Motor neuron (in vitro differentiated cells): ENCODE measurements at regions not wholly inside any gene's neighbourhood (a gene's known extent, or its start where the extent isn't known, plus 50 kb on each side); places are given as distances from the start of the nearest gene placed in this dataset.

Experiments used
- ATAC-seq, 8 experiments: fragments of 200-7000 bp; cut with Tn5 transposase; replicated peaks in 6 of 8; 2 replicates each; pipeline ENCODE4 v1.8.0; 2021; ENCODE audit warnings: mild to moderate bottlenecking in 8 of 8, moderate library complexity in 8 of 8
- H3K27ac ChIP-seq, 2 donors: fragments of 250-450 bp; sonication (Bioruptor Pico); 2 replicates each; pipeline ENCODE4 v1.9.0; 2021; ENCODE audit warnings: antibody characterized with exemption in 2 of 2, mild to moderate bottlenecking in 2 of 2, moderate library complexity in 1 of 2
- H3K4me1 ChIP-seq, 2 donors: fragments of 250-450 bp; sonication (Bioruptor Pico); replicated peaks in 1 of 2; 2 replicates each; pipeline ENCODE4 v1.6.1; 2021; ENCODE audit warnings: antibody characterized with exemption in 2 of 2, mild to moderate bottlenecking in 2 of 2, moderate library complexity in 1 of 2
- H3K4me3 ChIP-seq, 5 donors: fragments of 250-450 bp; sonication (Bioruptor Pico); 2 replicates each; pipeline ENCODE4 v1.9.0; 2021; ENCODE audit warnings: antibody characterized with exemption in 5 of 5, mild to moderate bottlenecking in 5 of 5, moderate library complexity in 4 of 5
- WGBS, 10 experiments: fragments of 450-650 bp; shearing (Covaris generic); methylation state at CpG; one replicate each; pipeline ENCODE4 v1.0.0; 2022; 5-methylcytosine and 5-hydroxymethylcytosine counted together
- in situ Hi-C, 9 experiments: fragments of 400-800 bp; cut with MboI; loops; one replicate each; pipeline ENCODE4 v1.15.0; 2021; ENCODE audit warnings: low sequenced_read_pairs in 9 of 9, low pct_unique_long_range_greater_than_20kb in 2 of 9; ENCODE audit not compliant: unreplicated experiment in 9 of 9

GRCh38 chr12:90058704-90059103 is 350.1 kb upstream of the ATP2B1 start:
- Histone ChIP-seq H3K4me3 (no peak overlapping the region), H3K27ac (no peak overlapping the region), H3K4me1 (no peaks in the 10 kb centered on the region)
- peak in 2 of 8 experiments; percentile 60 to 74 for ATAC-seq
- in situ Hi-C loops = no loop called here
- 14 to 100% (median 73%) methylated on average over 1 of the region's 1 CpG; no CpG with 5 or more reads in 1 of the 10 experiments for WGBS, 10 experiments

GRCh38 chr12:90055071-90055470 is 346.4 kb upstream of the ATP2B1 start:
- in situ Hi-C loops = no loop called here
- WGBS, 10 experiments = 70 to 100% (median 88%) methylated on average over 1 of the region's 1 CpG; no CpG with 5 or more reads in 1 of the 10 experiments
- ATAC-seq = no peak
- H3K4me3 ChIP-seq = no peak overlapping the region
- H3K4me1 ChIP-seq = no peaks in the 10 kb centered on the region
- no peak overlapping the region for H3K27ac ChIP-seq

GRCh38 chr12:90048918-90049317 is 340.3 kb upstream of the ATP2B1 start:
- no peak overlapping the region for H3K4me3 ChIP-seq
- no peaks in the 10 kb centered on the region for H3K4me1 ChIP-seq
- in situ Hi-C loops = no loop called here
- ATAC-seq = no peak
- H3K27ac ChIP-seq = no peak overlapping the region

- ATAC-seq = no peak
These were observed 336.9 kb upstream of the ATP2B1 start for GRCh38 chr12:90045559-90045958.

GRCh38 chr12:90044069-90044468 is 335.4 kb upstream of the ATP2B1 start:
- H3K4me1 ChIP-seq = peaks cover 0 to 7% of the 10 kb centered on the region in 2 donors
- in situ Hi-C loops = no loop called here
- H3K4me3 ChIP-seq = no peak overlapping the region
- H3K27ac ChIP-seq = no peak overlapping the region
- ATAC-seq = no peak

More at GRCh38 chr12:90045559-90045958, 336.9 kb upstream of the ATP2B1 start:
- peaks cover 0 to 7% of the 10 kb centered on the region in 2 donors for H3K4me1 ChIP-seq
- in situ Hi-C loops = no loop called here
- no peak overlapping the region for H3K4me3 ChIP-seq
- no peak overlapping the region for H3K27ac ChIP-seq

- 29 to 96% (median 67%) methylated on average over 1 to 5 of the region's 5 CpGs; no CpG with 5 or more reads in 1 of the 10 experiments for WGBS, 10 experiments
- H3K27ac ChIP-seq = no peak overlapping the region
- H3K4me1 ChIP-seq = peaks cover 0 to 7% of the 10 kb centered on the region in 2 donors
- in situ Hi-C loops = no loop called here
- H3K4me3 ChIP-seq = no peak overlapping the region
- peak in 7 of 8 experiments; percentile 31 to 93 (median 44) for ATAC-seq
These were observed 334.4 kb upstream of the ATP2B1 start for GRCh38 chr12:90042920-90043641.

GRCh38 chr12:90038289-90038688 is 329.7 kb upstream of the ATP2B1 start:
- no peak overlapping the region for H3K27ac ChIP-seq
- ATAC-seq = no peak
- in situ Hi-C loops = no loop called here

GRCh38 chr12:90037740-90038139 is 329.1 kb upstream of the ATP2B1 start:
- WGBS, 10 experiments = 0 to 100% (median 71%) methylated on average over 1 of the region's 1 CpG; no CpG with 5 or more reads in 1 of the 10 experiments
- no peak overlapping the region for H3K4me3 ChIP-seq
- no peak overlapping the region for H3K27ac ChIP-seq
- in situ Hi-C loops = no loop called here
- peaks cover 0 to under 1% of the 10 kb centered on the region in 2 donors for H3K4me1 ChIP-seq
- ATAC-seq = no peak

More at GRCh38 chr12:90038289-90038688, 329.7 kb upstream of the ATP2B1 start:
- H3K4me1 ChIP-seq = peaks cover 0 to 6% of the 10 kb centered on the region in 2 donors
- no peak overlapping the region for H3K4me3 ChIP-seq

GRCh38 chr12:90036637-90037036 is 328.0 kb upstream of the ATP2B1 start:
- Histone ChIP-seq H3K4me3 (no peak overlapping the region), H3K4me1 (no peaks in the 10 kb centered on the region), H3K27ac (no peak overlapping the region)
- in situ Hi-C loops = no loop called here
- 0 to 85% (median 43%) methylated on average over 1 to 2 of the region's 2 CpGs; no CpG with 5 or more reads in 1 of the 10 experiments for WGBS, 10 experiments
- ATAC-seq = peak in 3 of 8 experiments; percentile 14 to 93 (median 83)

- no peak overlapping the region for H3K4me3 ChIP-seq
- in situ Hi-C loops = no loop called here
- H3K27ac ChIP-seq = no peak overlapping the region
- peaks cover 11 to 20% of the 10 kb centered on the region in 2 donors for H3K4me1 ChIP-seq
- no peak for ATAC-seq
These were observed 322.1 kb upstream of the ATP2B1 start for GRCh38 chr12:90030726-90031125.

- Histone ChIP-seq H3K27ac (no peak overlapping the region), H3K4me3 (no peak overlapping the region), H3K4me1 (peaks cover 11 to 20% of the 10 kb centered on the region in 2 donors)
- in situ Hi-C loops = no loop called here
- WGBS, 10 experiments = 69 to 100% (median 83%) methylated on average over 1 to 2 of the region's 2 CpGs; no CpG with 5 or more reads in 3 of the 10 experiments
- no peak for ATAC-seq
These were observed 320.7 kb upstream of the ATP2B1 start for GRCh38 chr12:90029317-90029716.

- Histone ChIP-seq H3K4me3 (no peak overlapping the region), H3K27ac (peak overlapping the region in 1 of 2 donors; percentile 8), H3K4me1 (peaks cover 11 to 20% of the 10 kb centered on the region in 2 donors)
- in situ Hi-C loops = no loop called here
- ATAC-seq = peak; percentile 68 to 90 (median 86)
These were observed 320.0 kb upstream of the ATP2B1 start for GRCh38 chr12:90028635-90029051.

GRCh38 chr12:90027889-90028634 is 319.4 kb upstream of the ATP2B1 start:
- WGBS, 10 experiments = 8 to 92% (median 55%) methylated on average over 1 to 4 of the region's 5 CpGs; no CpG with 5 or more reads in 2 of the 10 experiments
- in situ Hi-C loops = no loop called here
- Histone ChIP-seq H3K4me3 (no peak overlapping the region), H3K27ac (peak overlapping the region in 1 of 2 donors; percentile 8), H3K4me1 (peaks cover 11 to 20% of the 10 kb centered on the region in 2 donors)
- ATAC-seq = peak; percentile 24 to 87 (median 52)

- Histone ChIP-seq H3K4me3 (no peak overlapping the region), H3K4me1 (peaks cover 11 to 20% of the 10 kb centered on the region in 2 donors), H3K27ac (no peak overlapping the region)
- in situ Hi-C loops = no loop called here
- no peak for ATAC-seq
These were observed 318.4 kb upstream of the ATP2B1 start for GRCh38 chr12:90027041-90027440.
